GM19468 (cell line): ENCODE measurements at regions not wholly inside any gene's neighbourhood (a gene's known extent, or its start where the extent isn't known, plus 50 kb on each side); places are given as distances from the start of the nearest gene placed in this dataset.

Source experiments
- ATAC-seq: cut with Tn5 transposase; IDR thresholded peaks from one replicate; pipeline ENCODE4 v1.9.1; 2021; ENCODE audit warnings: mild to moderate bottlenecking, moderate library complexity, moderate number of reproducible peaks; ENCODE audit not compliant: unreplicated experiment; ENCODE audit errors: extremely low read depth

DNA sequence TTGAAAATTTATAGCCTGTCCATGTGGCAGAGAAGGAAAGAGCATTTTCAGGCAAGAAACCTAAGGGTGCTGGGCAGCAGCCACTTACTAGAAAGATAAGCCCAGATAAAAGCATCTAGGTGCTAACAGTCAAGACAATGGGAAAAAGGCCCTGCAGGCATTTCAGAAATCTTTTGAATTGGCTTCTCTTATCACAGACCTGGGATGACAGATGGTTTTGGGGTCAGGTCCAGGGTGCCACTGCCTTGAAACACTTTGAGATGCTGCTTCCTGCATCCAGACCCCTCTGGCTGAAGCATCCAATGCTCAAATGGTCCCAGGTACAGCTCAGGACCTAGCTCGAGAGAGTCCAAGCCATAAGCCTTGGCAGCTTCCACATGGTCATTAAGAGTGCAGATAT, 466.5 kb downstream of the FSCB start:
- ATAC-seq: no peak

DNA sequence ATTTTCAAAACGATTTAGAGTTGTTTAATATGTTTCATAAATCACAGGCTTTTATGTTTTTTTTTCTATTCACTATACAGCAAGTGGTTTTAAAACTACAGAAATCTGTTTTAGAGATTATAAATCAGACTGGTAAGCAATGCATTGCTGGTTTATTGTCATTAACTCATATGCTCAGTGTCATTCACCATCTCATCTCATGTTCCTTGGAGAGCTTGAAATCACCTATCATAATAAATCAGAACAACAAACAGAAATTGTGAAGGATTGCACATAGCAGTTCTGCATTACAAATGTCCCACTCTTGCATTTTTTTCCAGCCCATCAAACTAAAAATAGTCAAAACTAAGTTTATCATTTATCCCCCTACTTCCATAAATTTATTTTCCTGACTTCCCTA, 470.8 kb downstream of the FSCB start:
- no peak for ATAC-seq

DNA sequence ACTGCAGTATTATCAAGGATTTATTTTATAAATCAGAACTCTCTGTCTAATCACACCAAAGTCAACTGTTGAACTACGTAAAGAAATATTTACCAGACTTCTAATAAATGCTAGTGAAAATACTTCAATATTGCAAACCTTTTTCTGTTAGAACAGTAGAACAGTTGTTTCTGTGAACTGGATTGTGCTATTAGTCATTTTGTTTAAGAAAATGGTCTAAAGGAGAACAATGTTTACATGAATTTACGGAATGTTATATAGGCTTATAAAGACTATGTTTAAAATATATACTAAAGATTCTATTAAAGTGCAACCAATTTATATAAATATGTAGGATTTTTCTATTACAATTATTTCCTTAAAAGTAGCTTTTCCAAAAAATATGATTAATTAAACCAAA, 471.4 kb downstream of the FSCB start:
- ATAC-seq: no peak

DNA sequence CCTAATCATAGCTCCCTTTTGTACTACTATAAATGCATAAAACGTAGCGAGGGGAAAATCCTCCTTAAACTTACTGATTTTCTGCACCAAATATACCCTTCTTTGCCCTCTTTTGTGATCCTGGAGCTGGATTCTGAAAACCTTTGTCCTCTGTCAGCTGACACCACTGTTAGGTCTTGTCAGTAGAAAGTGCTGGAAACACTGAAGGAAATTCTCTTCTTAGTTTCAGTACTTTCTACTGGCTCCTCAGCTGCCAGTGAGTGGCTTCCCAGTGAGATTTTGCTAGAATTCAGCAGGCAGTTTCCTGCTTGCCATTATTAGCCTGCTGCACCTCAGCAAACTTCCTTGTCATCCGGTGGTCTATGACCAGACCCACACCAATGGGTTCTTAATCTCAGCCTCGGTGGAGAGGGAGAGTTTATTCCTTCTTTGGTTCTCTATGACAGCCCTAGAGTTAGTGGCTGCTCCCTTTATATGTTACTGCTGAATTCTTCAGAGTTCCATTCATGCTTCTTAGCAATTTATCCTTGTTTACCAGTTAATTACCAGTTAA, 476.2 kb downstream of the FSCB start:
- ATAC-seq: no peak

DNA sequence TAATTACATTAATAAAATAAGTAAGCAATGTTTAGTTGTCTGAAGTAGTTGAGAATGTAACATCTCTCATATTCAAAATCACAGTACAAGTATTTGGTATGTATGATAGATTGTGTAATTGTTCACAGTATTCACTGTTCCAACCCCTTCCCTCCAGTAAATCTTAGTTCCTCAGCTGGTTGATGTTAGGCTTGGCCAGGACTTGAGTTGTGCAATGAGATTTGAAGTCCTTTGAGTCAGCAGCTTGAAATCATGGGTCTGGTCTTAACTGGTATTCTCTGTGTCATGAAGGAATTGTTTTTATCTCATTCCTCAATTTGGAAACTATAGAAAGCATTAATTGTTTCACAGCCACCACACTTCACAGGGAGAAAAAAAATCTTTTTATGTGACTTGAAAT, 477.1 kb downstream of the FSCB start:
- ATAC-seq: no peak

DNA sequence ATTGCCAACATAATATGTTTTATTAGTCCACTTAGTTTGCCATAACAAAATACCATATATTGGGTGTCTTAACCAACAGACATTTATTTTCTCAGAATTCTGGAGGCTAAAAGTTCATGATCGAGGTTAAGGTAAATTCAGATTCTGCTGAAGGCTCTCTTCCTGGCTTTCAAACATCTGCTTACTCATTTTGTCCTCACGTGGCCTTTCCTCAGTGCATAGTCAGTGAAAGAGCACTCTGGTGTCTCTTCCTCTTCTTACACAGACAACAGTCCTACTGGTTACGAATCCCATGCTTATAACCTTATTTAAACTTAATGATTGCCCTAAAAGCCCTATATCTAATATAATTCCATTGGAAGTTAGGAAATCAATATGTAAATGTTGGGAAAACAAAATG, 479.7 kb downstream of the FSCB start:
- ATAC-seq: no peak

DNA sequence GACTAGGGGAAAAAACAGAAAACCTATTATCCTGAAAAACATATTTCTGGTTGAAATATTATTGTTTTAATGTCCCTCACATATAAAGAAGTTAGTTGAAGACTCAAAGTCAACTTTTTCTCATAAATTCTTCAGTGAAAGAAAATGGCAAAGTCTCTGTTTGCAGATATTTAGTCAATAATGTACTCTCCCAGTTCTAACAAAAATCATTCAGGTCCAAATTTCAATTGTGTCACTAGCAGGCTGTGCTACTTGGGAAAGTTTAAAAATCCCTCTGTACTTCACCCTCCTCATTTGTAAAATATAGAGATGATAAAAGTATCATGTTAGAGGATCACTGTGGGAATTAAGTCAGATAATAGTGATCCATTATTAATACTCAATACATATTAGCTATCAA, 496.5 kb downstream of the FSCB start:
- no peak for ATAC-seq

DNA sequence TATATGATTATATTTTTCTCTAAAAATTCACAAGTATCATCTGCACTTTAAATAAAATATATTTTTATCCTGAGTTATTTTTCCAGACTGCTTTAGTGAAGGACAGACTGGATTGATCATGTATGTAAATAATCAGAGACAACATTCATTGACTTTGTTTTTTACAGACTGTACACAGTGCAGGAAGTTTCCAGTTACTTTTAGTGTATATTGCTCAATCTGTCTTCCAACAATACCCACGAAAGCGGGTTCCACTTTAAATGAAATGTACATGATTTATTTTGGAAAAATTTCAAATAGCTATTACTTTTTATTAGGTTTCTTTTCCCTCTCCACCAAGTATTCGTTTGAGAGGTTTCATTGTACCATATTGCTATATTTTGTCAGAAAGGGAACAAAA, 497.0 kb downstream of the FSCB start:
- no peak for ATAC-seq

DNA sequence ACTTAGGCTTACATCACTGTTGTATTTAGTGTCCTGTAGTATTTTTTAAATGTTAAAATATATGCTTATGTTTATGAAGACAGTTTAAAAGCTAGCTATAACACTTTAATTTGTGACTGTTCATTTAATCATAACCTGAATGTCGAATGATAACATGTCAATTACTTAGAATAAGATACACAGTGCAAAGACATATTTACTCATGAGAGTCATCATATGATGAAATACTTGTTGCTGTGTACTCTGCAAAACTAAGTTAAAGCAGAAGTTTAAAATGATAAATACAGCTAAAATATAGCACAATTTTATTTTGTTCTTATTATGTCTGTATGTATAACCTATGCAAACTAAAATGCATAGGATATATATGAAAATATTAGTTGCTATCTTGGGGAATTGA, 497.4 kb downstream of the FSCB start:
- no peak for ATAC-seq

DNA sequence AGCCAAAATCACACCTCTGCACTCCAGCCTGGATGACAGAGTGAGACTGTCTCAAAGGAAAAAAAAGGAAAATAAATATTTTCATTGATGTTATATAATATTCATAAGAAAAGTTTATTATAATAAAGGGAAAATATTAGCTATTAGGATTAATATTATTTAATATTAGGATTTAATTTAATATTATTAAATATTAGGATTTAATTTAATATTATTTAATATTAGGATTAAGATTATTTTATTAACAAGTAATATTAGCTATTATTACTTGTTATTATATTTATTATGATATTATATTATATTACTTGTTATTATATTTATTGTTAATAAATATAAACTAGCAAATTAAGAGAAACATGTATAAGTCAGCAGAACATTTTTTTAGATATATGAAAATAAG, 518.1 kb downstream of the FSCB start:
- ATAC-seq: no peak

DNA sequence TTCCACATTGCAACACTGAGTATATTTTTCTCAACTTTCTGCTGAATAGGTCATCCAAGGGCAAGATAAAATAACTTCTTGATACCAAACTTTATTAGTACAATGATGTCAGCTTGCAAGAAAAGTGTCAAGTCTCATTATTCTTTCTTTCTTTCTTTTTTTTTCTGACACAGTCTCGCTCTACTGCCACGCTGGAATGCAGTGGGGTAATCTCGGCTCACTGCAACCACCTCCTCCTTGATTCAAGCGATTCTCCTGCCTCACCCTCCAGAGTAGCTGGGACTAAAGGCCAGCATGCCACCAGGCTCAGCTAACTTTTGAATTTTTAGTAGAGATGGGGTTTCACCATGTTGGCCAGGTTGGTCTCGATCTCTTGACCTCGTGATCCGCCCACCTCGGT, 523.4 kb downstream of the FSCB start:
- ATAC-seq: no peak

DNA sequence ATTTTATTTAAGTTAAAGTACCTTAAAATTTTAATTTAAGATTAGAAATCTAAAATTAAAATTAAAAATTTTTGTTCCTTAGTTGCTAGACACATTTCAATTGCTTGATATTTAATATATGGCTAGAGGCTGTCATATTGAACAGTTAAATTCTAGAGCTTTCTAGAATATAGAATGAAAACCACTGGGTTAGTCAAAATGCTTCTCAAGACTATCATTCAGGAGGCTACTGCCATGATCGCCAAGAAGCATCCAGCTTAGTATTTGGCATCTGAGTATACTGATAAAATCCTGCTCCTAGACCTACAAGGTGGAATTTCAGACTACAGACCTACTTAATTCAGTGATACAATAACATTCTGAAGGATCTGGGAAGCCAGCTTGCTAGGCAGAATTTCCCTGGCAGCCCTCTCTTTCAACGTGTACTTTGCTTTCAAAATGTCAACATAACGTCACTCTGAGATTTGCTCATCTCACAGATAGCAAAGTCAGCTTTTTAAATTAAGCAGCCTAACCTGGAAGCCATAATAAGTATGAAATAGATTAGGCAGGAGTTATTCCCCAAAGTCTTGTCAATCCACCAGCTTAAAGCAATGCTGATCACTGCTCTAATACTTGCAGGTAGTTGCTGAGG, 525.8 kb downstream of the FSCB start:
- no peak for ATAC-seq

DNA sequence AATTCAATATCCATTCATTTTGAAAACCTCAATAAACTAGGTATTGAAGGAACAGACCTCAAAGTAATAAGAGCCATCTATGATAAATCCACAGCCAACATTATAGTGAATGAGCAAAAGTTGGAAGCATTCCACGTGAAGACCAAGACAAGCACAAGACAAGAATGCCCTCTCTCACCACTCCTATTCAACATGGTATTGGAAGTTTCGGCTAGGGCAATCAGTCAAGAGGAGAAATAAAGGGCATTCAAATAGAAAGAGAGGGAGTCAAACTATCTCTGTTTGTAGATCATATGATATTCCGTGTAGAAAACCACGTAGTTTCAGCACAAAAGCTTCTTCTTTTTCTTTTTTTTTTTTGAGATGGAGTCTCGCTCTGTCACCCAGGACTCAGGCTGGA, 550.3 kb downstream of the FSCB start:
- ATAC-seq: no peak

DNA sequence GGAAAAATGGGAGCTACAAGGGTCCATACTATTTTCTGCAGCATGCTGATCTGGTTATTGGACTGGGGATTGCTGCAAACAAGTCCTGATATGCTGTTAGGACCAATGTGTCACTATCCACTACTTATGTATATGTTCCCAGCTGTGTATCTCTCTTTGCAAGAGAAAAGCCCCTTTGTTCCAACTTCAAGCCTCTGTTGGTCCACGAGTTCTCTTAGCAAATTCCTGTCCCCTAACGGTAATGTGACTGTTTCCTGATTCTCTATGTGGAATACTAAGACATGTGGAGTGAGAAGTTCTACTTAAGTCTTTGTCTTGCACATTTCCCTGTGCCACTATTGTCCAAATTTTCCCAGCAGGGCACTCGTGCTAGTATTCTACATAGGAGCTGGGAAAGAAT, 557.7 kb downstream of the FSCB start:
- no peak for ATAC-seq

DNA sequence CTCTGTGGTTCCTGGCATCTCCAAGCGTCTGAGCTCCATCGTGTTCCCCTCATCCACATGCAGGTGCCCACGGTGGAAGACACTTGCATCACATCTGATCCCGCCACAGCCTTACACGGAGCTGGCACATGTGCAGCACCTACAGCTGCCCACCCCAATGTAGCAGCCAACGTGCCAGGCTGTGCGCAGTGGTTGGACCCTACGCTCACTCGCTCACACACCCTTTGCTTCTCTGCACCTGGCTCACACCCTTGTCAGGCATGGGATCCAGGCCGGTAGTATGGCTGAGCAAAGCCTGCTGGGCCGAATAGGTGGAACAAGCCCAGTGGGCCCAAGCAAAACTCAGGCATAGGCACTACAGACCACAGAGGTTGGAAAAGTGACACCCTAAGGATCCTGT, 567.2 kb downstream of the FSCB start:
- no peak for ATAC-seq

DNA sequence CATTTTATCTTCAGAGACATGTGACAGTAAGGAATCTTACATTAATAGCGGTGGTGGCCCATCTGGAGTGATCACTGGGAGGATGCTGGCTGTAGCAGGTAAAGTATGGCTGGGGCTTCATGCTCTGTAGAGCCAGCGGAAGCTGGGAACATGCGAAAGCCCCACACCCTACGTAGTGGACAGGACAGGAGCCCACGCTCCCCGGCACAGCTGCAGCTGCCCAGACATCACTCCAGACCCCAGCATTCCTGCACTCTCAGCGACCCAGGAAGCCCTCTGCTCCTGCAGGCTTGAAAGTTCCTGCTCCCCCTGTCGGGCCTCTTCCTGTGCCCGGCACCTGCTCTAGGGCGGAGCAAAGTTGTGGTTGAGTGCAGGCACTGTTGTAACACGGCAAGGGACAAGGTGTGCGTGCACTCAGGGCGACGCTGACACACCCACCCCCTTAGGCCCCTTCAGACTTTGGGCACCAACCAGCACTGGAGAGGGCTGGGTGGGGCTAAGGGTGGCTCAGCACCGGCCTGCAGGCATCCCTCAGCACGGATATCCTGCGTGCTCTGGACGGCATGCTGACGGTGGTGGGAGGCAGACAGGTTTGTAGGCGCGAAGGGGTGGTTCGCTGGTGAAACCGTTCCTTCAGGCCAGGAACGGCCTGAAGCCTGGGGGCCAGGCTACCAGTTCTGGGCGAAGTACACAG, 568.3 kb downstream of the FSCB start:
- ATAC-seq: no peak

DNA sequence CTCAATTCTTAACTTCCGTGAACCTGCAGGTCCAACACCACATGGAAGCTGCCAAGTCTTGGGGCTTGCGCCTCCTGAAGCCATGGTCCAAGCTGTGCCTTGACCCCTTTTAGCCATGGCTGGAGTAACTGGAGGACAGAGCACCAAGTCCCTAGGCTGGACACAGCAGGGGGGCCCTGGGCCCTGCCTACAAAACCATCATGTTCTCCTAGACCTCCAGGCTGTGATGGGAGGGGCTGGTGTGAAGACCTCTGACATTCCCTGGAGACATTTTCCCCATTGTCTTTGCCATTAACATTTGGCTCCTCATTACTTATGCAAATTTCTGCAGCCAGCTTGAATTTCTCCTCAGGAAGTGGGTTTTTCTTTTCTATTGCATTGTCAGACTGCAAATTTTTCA, 570.1 kb downstream of the FSCB start:
- ATAC-seq: no peak

DNA sequence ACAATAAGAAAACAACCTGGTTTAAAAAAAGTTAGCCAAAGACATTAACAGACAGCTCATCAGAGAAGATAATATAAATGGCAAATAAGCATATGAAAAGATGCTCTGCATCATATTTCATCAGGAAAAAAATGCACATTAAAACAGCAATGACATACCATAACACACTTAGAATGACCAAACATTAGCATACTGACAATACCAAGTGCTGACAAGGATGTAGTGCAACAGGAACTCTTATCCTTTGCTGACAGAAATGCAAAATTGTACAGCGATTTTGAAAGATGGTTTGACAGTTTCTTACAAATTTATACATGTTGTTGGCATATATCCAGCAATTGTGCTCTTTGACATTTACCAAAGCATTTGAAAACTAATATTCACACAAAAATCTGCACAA, 573.0 kb downstream of the FSCB start:
- ATAC-seq: no peak

DNA sequence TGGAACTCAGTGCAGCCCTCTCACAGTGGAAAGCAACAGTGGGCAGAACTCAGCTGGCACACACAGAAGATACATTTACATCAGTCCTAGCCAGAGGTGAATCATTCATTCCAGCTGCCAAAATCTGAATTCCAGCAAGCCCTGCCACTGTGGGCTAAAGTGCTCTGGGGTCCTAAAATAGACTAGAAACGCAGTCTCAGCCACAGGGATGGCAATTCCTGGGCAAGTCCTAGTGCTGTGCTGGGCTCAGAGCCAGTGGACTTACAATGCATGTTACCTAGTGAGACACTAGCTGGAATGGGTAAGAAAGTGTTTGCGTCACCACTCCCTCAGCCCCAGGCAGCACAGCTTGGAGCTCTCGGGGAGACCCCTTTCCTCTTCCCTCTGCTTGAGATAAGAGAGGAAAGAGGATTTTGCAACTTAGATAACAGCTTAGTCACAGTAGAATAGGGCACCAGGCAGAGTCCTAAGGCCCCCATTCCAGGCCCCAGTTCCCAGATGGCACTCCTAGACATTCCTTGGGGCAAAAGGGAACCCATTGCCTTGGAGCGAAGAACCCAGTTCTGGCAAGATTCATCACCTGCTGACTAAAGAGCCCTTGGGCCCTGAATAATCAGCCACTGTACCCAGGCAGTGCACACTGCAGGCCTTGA, 592.9 kb downstream of the FSCB start:
- ATAC-seq: no peak

DNA sequence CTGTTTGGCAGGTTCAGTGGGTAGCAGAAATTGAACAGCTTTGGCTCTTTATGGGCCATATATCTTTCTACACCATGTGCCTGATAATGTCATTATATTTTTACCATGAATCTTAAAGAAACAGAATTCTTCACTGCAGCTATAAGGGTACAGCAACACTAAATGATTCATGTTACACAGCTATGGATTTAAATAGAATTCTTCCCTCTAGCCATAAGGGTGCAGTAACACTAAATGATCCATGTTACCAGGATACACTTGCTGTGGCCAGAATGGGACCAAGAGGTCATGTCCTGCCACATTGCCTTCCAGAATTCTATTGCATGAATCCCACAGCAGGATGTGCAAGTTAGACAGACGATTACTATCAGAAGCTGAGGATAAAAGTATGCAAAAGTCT, 603.9 kb downstream of the FSCB start:
- ATAC-seq: no peak

DNA sequence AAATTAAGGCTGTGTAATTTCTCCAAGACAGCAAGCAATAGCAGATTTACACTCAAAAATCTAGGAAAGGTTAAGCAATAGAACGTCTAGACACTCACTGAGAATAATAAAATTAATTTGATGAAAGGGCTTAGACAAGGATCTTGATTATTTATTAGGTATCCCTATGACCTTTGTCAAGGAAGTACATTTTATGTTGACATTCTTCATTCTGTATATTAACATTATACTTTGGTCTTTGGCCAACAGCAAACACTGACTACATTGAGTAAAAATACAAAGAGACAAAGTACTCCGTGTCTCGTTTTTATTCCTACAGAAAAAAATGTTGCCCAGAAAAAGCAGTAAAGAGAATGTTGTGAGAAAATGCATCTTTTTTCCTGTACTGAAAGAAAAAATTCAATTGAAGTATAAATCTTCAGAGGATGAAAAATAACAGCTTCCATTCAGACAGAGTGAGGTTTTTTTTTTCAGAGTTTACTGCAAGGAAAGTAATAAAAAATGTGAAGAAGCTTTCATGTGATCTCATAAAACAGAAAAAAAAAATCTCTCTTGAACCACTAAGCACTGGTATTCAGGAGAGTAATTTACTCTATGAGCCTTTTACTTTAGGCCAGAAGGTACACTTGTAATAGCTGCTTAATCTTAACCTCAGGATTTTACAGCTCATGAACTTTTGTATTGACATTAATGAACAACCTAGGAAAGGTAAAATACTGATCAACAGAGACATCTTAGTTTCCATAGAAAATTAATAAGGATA, 605.0 kb downstream of the FSCB start:
- ATAC-seq: no peak
